H9 (cell line): ENCODE measurements at regions not wholly inside any gene's neighbourhood (a gene's known extent, or its start where the extent isn't known, plus 50 kb on each side); places are given as distances from the start of the nearest gene placed in this dataset.

Source experiments
- DNase-seq: peaks from one replicate; pipeline ENCODE4 v3.0.0-alpha.2; 2017
- H2AFZ ChIP-seq: one replicate; pipeline ENCODE4 v1.6.1; 2013; ENCODE audit warnings: mild to moderate bottlenecking, low read length, control low read depth, moderate library complexity
- H2AK5ac ChIP-seq: 2 replicates; pipeline ENCODE4 v1.6.1; 2013; ENCODE audit warnings: low read length, control low read depth, mixed read lengths; ENCODE audit not compliant: insufficient read length
- H2BK120ac ChIP-seq: one replicate; pipeline ENCODE4 v1.6.1; 2013; ENCODE audit warnings: low read depth, mild to moderate bottlenecking, low read length, control low read depth, inconsistent platforms; ENCODE audit not compliant: poor library complexity, severe bottlenecking
- H2BK12ac ChIP-seq: 2 replicates; pipeline ENCODE4 v1.6.1; 2013; ENCODE audit warnings: low read length, control low read depth, mixed read lengths, low read depth; ENCODE audit not compliant: insufficient read length
- H2BK15ac ChIP-seq: 2 replicates; pipeline ENCODE4 v1.6.1; 2013; ENCODE audit warnings: low read depth, low read length, control low read depth
- H2BK20ac ChIP-seq: one replicate; pipeline ENCODE4 v1.6.1; 2013; ENCODE audit warnings: low read depth, mild to moderate bottlenecking, low read length, control low read depth, inconsistent platforms; ENCODE audit not compliant: poor library complexity, severe bottlenecking
- H2BK5ac ChIP-seq: 2 replicates; pipeline ENCODE4 v1.6.1; 2013; ENCODE audit warnings: low read length, control low read depth, mixed read lengths; ENCODE audit not compliant: insufficient read length
- H3K14ac ChIP-seq: 2 replicates; pipeline ENCODE4 v1.6.1; 2013; ENCODE audit warnings: low read length, control low read depth; ENCODE audit not compliant: insufficient read depth
- H3K18ac ChIP-seq: 2 replicates; pipeline ENCODE4 v1.6.1; 2013; ENCODE audit warnings: low read depth, mild to moderate bottlenecking, mixed read lengths, low read length, control low read depth; ENCODE audit not compliant: insufficient read length
- H3K23ac ChIP-seq: 2 replicates; pipeline ENCODE4 v1.6.1; 2013; ENCODE audit warnings: low read length, control low read depth, mixed read lengths, low read depth; ENCODE audit not compliant: insufficient read length
- H3K23me2 ChIP-seq: 2 replicates; pipeline ENCODE4 v1.6.1; 2013; ENCODE audit warnings: low read depth, mild to moderate bottlenecking, mixed read lengths, low read length, control low read depth; ENCODE audit not compliant: insufficient read length, poor library complexity, severe bottlenecking
- H3K27ac ChIP-seq: 2 replicates; pipeline ENCODE4 v1.5.1; 2013; ENCODE audit warnings: low read length, control low read depth, mixed read lengths, low read depth; ENCODE audit not compliant: insufficient read length
- H3K27me3 ChIP-seq: 2 replicates; pipeline ENCODE4 v1.6.1; 2013; ENCODE audit warnings: low read length, control low read depth, inconsistent platforms; ENCODE audit not compliant: insufficient read depth
- H3K4ac ChIP-seq: 2 replicates; pipeline ENCODE4 v1.6.1; 2013; ENCODE audit warnings: low read depth, mild to moderate bottlenecking, control low read depth, inconsistent platforms, low read length, moderate library complexity
- H3K4me1 ChIP-seq: 2 replicates; pipeline ENCODE4 v1.6.1; 2013; ENCODE audit warnings: low read length, control low read depth, inconsistent platforms; ENCODE audit not compliant: insufficient read depth
- H3K4me2 ChIP-seq: 2 replicates; pipeline ENCODE4 v1.6.1; 2013; ENCODE audit warnings: low read length, control low read depth, mixed read lengths; ENCODE audit not compliant: insufficient read length, insufficient read depth
- H3K56ac ChIP-seq: 2 replicates; pipeline ENCODE4 v1.6.1; 2013; ENCODE audit warnings: low read depth, mild to moderate bottlenecking, mixed read lengths, low read length, control low read depth; ENCODE audit not compliant: insufficient read length
- H3K79me1 ChIP-seq: 2 replicates; pipeline ENCODE4 v1.6.1; 2013; ENCODE audit warnings: low read depth, mild to moderate bottlenecking, moderate library complexity, low read length, control low read depth, inconsistent platforms; ENCODE audit not compliant: insufficient read depth, poor library complexity, severe bottlenecking
- H3K79me2 ChIP-seq: 2 replicates; pipeline ENCODE4 v1.6.1; 2013; ENCODE audit warnings: low read length, control low read depth, inconsistent platforms; ENCODE audit not compliant: insufficient read depth
- H3K9ac ChIP-seq: 2 replicates; pipeline ENCODE4 v1.6.1; 2013; ENCODE audit warnings: low read length, control low read depth, mixed read lengths; ENCODE audit not compliant: insufficient read length; ENCODE audit errors: extremely low read depth
- H3K9me3 ChIP-seq: one replicate; pipeline ENCODE4 v1.6.1; 2013; ENCODE audit warnings: low read depth, low read length, inconsistent platforms; ENCODE audit not compliant: control insufficient read depth
- H3T11ph ChIP-seq: one replicate; pipeline ENCODE4 v1.6.1; 2013; ENCODE audit warnings: mild to moderate bottlenecking, low read length, control low read depth, inconsistent platforms
- H4K20me1 ChIP-seq: one replicate; pipeline ENCODE4 v1.6.1; 2013; ENCODE audit not compliant: control insufficient read depth, insufficient read length, insufficient read depth
- H4K5ac ChIP-seq: 2 replicates; pipeline ENCODE4 v1.6.1; 2013; ENCODE audit warnings: low read depth, mild to moderate bottlenecking, mixed read lengths, low read length, control low read depth; ENCODE audit not compliant: insufficient read length
- H4K8ac ChIP-seq: replicated peaks from 2 replicates; pipeline ENCODE4 v1.6.1; 2013; ENCODE audit warnings: low read length, control low read depth, mixed read lengths, low read depth; ENCODE audit not compliant: insufficient read length
- H4K91ac ChIP-seq: 2 replicates; pipeline ENCODE4 v1.6.1; 2013; ENCODE audit warnings: low read depth, mild to moderate bottlenecking, moderate library complexity, mixed read lengths, low read length, control low read depth; ENCODE audit not compliant: insufficient read length
- H3K27ac Mint-ChIP-seq, 3 experiments: 2 replicates in 2 of 3; 3 replicates in 1 of 3; pipeline ENCODE4 v1.8.0; 2020 to 2021; ENCODE audit warnings: mixed read lengths in 3 of 3, mild to moderate bottlenecking in 1 of 3, moderate library complexity in 1 of 3
- H3K27me3 Mint-ChIP-seq: 2 replicates; pipeline ENCODE4 v1.8.0; 2021; ENCODE audit warnings: low read depth, mild to moderate bottlenecking, moderate library complexity, mixed read lengths
- H3K36me3 Mint-ChIP-seq, 3 experiments: 2 replicates in 2 of 3; 3 replicates in 1 of 3; pipeline ENCODE4 v1.8.0; 2020 to 2021; ENCODE audit warnings: low read depth in 3 of 3, mixed read lengths in 3 of 3; ENCODE audit not compliant: insufficient read depth in 1 of 3
- H3K4me1 Mint-ChIP-seq, 2 experiments: 2 replicates each; pipeline ENCODE4 v1.8.0; 2020; ENCODE audit warnings: mixed read lengths in 2 of 2
- H3K4me3 Mint-ChIP-seq, 2 experiments: 2 replicates in 1 of 2; 3 replicates in 1 of 2; pipeline ENCODE4 v1.8.0; 2020 to 2021; ENCODE audit warnings: mild to moderate bottlenecking in 2 of 2, mixed read lengths in 2 of 2, moderate library complexity in 1 of 2
- H3K9me3 Mint-ChIP-seq, 2 experiments: 2 replicates in 1 of 2; 3 replicates in 1 of 2; pipeline ENCODE4 v1.8.0; 2020; ENCODE audit warnings: mild to moderate bottlenecking in 2 of 2, mixed read lengths in 2 of 2, moderate library complexity in 1 of 2
- CTCF ChIP-seq: fragments of 200-600 bp; sonication (generic); conservative IDR thresholded peaks from 3 replicates; pipeline ENCODE4 v1.8.0; 2021; ENCODE audit warnings: antibody characterized with exemption, mild to moderate bottlenecking
- WGBS: extraction: QIAGEN DNeasy Blood & Tissue Kit; methylation state at CpG from one replicate; pipeline ENCODE4 v1.1.7; 2013; ENCODE audit warnings: missing lambda C conversion rate, low lambda C conversion rate, mixed read lengths; ENCODE audit not compliant: insufficient read length; ENCODE audit errors: extremely low coverage; 5-methylcytosine and 5-hydroxymethylcytosine counted together

GRCh38 chr7:121591926-121592325, 195.8 kb upstream of the FAM3C start:
- H2AK5ac ChIP-seq, result no peak overlapping the region
- H2BK20ac ChIP-seq, result no peak overlapping the region
- H3T11ph ChIP-seq, result no peak overlapping the region
- no peak overlapping the region for H2AFZ ChIP-seq
- H3K9ac ChIP-seq, result no peak overlapping the region
- H3K9me3 ChIP-seq, result no peaks in the 10 kb centered on the region
- Mint-ChIP-seq H3K9me3 (peaks cover 2 to 8% of the 10 kb centered on the region in 2 experiments; a peak in 2 of 5 replicates), H3K27ac (no peak overlapping the region), H3K36me3 (peaks cover 0 to 6% (median 0%) of the 10 kb centered on the region in 3 experiments; a peak in 3 of 7 replicates), H3K27me3 (no peaks in the 10 kb centered on the region), H3K4me3 (no peak overlapping the region), H3K4me1 (peaks cover 5 to 6% of the 10 kb centered on the region in 2 experiments; a peak in 2 of 4 replicates)
- no peak overlapping the region for H2BK12ac ChIP-seq
- H3K18ac ChIP-seq, result no peak overlapping the region
- H4K8ac ChIP-seq, result no peak overlapping the region
- H3K23ac ChIP-seq, result no peak overlapping the region
- no peaks in the 10 kb centered on the region for H3K79me2 ChIP-seq
- no peaks in the 10 kb centered on the region for H3K79me1 ChIP-seq
- no peaks in the 10 kb centered on the region for H3K4me1 ChIP-seq
- H2BK5ac ChIP-seq, result no peak overlapping the region
- H3K4me2 ChIP-seq, result no peak overlapping the region
- H3K23me2 ChIP-seq, result no peaks in the 10 kb centered on the region
- no peak overlapping the region for H3K14ac ChIP-seq
- no peak overlapping the region for H3K27ac ChIP-seq
- DNase-seq, result no peak
- TF ChIP-seq CTCF, result no peak
- H3K56ac ChIP-seq, result no peak overlapping the region
- no peak overlapping the region for H4K91ac ChIP-seq
- H2BK15ac ChIP-seq, result no peak overlapping the region
- no peak overlapping the region for H3K4ac ChIP-seq
- no peak overlapping the region for H2BK120ac ChIP-seq
- H3K27me3 ChIP-seq, result no peaks in the 10 kb centered on the region
- H4K5ac ChIP-seq, result no peak overlapping the region
- no peaks in the 10 kb centered on the region for H4K20me1 ChIP-seq
- no CpG with 5 or more reads among the region's 3 CpGs for WGBS
